ENCODE measurements at regions not wholly inside any gene's neighbourhood (a gene's known extent, or its start where the extent isn't known, plus 50 kb on each side); places are given as distances from the start of the nearest gene placed in this dataset.

- TF ChIP-seq CTCF (IDR thresholded peaks at IDR 0.05; ENCODE audit: insufficient read depth, low read depth, low read length, missing control alignments), result no peak
- no peak overlapping the region for H3K4me3 ChIP-seq (ENCODE audit: low read length)
- peak; percentile 33 for DNase-seq (ENCODE audit: low read depth)
Measured at GRCh38 chr18:28511413-28511821, 334.5 kb upstream of the CDH2 start.

GRCh38 chr18:28510210-28510609 is 333.3 kb upstream of the CDH2 start:
- no peak overlapping the region for H3K4me3 ChIP-seq (ENCODE audit: low read length)
- DNase-seq (ENCODE audit: low read depth), result no peak
- no peak for TF ChIP-seq CTCF (IDR thresholded peaks at IDR 0.05; ENCODE audit: insufficient read depth, low read depth, low read length, missing control alignments)

GRCh38 chr18:28504066-28504465 is 327.1 kb upstream of the CDH2 start:
- TF ChIP-seq CTCF (IDR thresholded peaks at IDR 0.05; ENCODE audit: insufficient read depth, low read depth, low read length, missing control alignments), result no peak
- H3K4me3 ChIP-seq (ENCODE audit: low read length), result no peak overlapping the region
- DNase-seq (ENCODE audit: low read depth), result peak; percentile 1

- no peak for DNase-seq (ENCODE audit: low read depth)
- no peak for TF ChIP-seq CTCF (IDR thresholded peaks at IDR 0.05; ENCODE audit: insufficient read depth, low read depth, low read length, missing control alignments)
- H3K4me3 ChIP-seq (ENCODE audit: low read length), result no peak overlapping the region
Measured at GRCh38 chr18:28494151-28494550, 317.2 kb upstream of the CDH2 start.

GRCh38 chr18:28485918-28486317 is 309.0 kb upstream of the CDH2 start:
- TF ChIP-seq CTCF (IDR thresholded peaks at IDR 0.05; ENCODE audit: insufficient read depth, low read depth, low read length, missing control alignments), result no peak
- DNase-seq (ENCODE audit: low read depth), result no peak

GRCh38 chr18:28485210-28485801 is 308.4 kb upstream of the CDH2 start:
- H3K4me3 ChIP-seq (ENCODE audit: low read length), result no peak overlapping the region
- TF ChIP-seq CTCF (IDR thresholded peaks at IDR 0.05; ENCODE audit: insufficient read depth, low read depth, low read length, missing control alignments), result no peak
- no peak for DNase-seq (ENCODE audit: low read depth)

More at GRCh38 chr18:28485918-28486317, 309.0 kb upstream of the CDH2 start:
- no peak overlapping the region for H3K4me3 ChIP-seq (ENCODE audit: low read length)

- no peak overlapping the region for H3K4me3 ChIP-seq (ENCODE audit: low read length)
- TF ChIP-seq CTCF (IDR thresholded peaks at IDR 0.05; ENCODE audit: insufficient read depth, low read depth, low read length, missing control alignments), result no peak
- peak; percentile 69 for DNase-seq (ENCODE audit: low read depth)
Measured at GRCh38 chr18:28478531-28478930, 301.6 kb upstream of the CDH2 start.
